DMS 273 (cell line): ENCODE measurements at regions not wholly inside any gene's neighbourhood (a gene's known extent, or its start where the extent isn't known, plus 50 kb on each side); places are given as distances from the start of the nearest gene placed in this dataset.

Experiments used
- DNase-seq: peaks from one replicate; lab custom pipeline; 2025; ENCODE audit not compliant: unreplicated experiment; lab: John Stamatoyannopoulos, UW

- DNase-seq = no peak
These were observed 158.4 kb downstream of the ANKRD60 start for GRCh38 chr20:58069796-58070663.

GRCh38 chr20:58069207-58069606 is 159.2 kb downstream of the ANKRD60 start:
- DNase-seq = no peak

DNA sequence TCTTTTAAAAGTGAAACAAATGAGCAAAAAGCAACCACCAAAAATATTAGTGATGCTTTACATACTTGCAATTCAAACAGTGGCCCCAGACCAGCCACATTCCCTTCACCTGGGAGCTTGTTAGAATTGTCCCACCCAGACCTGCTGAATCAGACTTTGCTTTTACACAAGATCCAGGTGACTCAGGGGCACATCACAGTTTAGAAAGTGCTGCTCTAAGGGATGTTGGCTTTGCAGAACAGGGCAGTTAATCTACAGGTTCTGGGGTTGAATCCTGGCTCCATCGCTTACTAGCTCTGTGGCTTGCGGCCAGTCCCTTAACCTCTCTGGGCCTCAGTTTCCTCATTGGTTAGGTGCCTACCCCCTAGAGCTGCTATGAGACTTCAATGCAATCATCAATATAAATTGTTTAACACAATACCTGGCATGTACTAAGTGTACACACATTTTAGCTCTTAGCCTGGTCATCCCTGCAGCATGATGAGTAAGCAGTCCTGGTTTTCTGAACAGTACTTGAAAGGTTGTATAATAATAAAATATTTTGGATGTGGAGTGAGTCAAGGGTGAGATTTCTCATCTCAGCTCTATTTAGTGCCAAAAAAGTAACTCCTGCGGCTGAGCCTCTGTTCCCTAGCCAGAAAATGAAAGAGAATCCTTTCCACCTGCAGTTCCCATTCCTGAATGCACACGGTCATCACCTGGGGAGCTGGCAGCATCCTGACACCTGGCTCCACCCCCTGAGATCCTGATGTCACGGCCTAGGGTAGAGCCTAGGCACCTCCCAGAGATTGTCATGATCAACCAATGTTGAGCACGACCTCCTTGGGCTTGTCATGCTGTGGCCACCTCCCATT is 162.7 kb downstream of the ANKRD60 start:
- no peak for DNase-seq

GRCh38 chr20:58064411-58065010 is 163.9 kb downstream of the ANKRD60 start:
- DNase-seq = no peak

GRCh38 chr20:58059260-58059544 is 169.3 kb downstream of the ANKRD60 start:
- no peak for DNase-seq

- DNase-seq = no peak
These were observed 169.8 kb downstream of the ANKRD60 start for GRCh38 chr20:58058421-58059259.

DNA sequence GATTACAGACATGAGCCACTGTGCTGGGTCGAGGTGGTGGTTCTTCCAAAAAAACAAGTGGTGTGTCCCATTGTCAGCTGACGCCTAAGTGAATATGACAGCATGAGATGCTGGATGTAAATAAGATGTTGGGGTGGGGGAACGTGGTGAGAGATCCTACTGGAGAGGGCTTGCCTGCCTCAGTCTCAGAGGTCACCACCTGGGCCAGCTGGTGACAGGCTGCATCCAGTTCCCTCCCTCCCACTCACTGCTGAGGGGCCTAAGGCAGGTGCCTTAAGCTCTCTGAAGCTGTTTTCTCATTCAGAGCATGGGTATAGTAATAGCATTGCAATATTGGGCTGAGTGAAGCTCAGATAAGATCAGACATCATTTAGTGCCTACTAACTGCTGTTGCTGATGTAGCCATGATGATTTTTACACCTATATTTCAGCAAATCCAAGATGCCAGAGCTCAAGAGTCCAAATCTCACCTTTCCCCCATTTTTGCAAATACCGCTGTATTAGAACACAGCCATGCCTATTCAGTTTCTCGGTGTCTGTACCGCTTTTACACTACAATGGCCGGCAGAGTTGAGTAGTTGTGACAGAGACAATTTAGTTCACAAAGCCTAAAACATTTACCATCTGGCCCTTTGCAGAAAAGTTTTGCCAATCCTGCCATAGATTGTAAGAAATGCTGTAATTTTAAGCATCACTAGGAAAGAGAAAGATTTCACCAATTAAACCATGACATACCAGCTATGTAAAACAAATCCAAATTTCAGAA is 171.3 kb downstream of the ANKRD60 start:
- no peak for DNase-seq

- no peak for DNase-seq
These were observed 172.3 kb downstream of the ANKRD60 start for GRCh38 chr20:58056021-58056591.

DNA sequence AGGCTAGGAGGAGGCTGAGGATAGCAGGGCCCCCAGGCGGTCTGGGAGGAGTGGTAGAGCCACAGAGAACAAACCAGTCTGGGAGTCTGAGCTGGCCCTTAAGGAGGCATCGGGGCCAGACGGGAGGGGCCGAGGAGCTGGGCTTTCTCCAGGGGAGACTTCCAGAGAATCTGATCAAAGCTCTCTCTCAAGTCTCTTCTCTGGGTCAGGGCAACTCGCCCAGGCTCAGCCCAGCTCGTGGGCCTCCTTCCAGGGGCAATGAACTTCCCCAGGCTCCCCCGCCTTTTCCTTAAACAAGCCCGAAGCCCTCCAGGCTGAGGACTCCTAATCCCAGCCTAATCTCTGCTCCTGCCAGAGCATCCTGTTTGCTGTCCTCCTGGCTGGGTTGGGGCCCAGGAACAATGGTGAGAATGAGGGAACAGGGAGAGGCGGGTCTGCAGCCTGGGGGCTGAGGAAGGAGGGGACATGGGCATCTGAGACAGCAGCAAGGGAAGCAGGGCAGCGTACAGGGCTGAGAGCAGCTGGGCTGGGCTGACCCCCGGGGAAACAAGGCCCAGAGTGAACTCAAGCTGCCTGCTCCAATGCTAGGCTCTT is 173.6 kb downstream of the ANKRD60 start:
- no peak for DNase-seq

- no peak for DNase-seq
These were observed 174.2 kb downstream of the ANKRD60 start for GRCh38 chr20:58054082-58054779.

- no peak for DNase-seq
These were observed 174.9 kb downstream of the ANKRD60 start for GRCh38 chr20:58053391-58054055.

GRCh38 chr20:58051367-58051766 is 177.1 kb downstream of the ANKRD60 start:
- no peak for DNase-seq

GRCh38 chr20:58048096-58048702 is 180.3 kb downstream of the ANKRD60 start:
- DNase-seq = peak; percentile 76

DNA sequence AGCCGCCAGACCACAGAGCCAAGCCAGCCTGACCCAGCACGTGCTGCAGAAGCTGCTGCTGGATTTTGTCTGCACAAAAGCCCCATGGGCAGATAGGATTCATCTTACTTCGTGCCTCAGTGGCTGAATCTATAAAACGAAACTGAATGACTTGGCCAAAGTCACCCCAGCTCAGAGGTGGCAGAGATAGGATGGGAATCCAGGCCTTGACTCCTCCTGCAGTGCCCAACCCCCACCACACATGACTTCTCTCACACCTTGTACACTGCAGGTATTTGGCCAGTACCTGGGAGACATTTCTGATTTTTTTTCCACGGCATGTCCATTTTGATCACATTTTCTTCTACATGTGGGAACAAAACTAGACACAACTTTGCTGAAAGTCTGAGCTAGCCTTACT is 182.1 kb downstream of the ANKRD60 start:
- no peak for DNase-seq

- no peak for DNase-seq
These were observed 182.9 kb downstream of the ANKRD60 start for GRCh38 chr20:58045579-58045978.

- DNase-seq = no peak
These were observed 183.4 kb downstream of the ANKRD60 start for GRCh38 chr20:58044931-58045555.

DNA sequence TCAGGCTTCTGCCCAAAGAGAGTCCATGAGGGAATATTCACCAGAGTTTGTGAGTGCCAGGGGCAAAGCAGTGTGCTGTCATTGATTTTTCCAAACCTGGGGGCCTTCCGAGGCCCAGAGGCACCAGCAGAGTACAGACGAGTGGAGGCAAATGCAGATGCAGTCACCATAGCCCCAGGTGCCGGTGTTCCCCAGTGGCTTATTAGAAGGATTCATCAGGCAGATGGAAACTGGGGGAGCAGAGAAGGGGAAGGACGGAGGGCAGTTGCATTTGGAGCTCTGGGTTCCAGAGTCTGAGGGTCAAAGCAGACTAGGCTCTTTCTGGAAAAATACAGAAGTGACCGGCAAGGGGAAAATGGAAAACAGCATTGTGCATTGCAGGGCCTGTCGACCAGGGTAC is 184.2 kb downstream of the ANKRD60 start:
- no peak for DNase-seq
